SK-N-SH (cell line): ENCODE measurements at regions not wholly inside any gene's neighbourhood (a gene's known extent, or its start where the extent isn't known, plus 50 kb on each side); places are given as distances from the start of the nearest gene placed in this dataset.

Experiments
- CTCF ChIA-PET: fragments of 300-600, 350-600 bp; formaldehyde crosslinking; extraction: SDS; loops from one replicate; lab custom pipeline; 2021; lab: Yijun Ruan, JAX
- POLR2A ChIA-PET: fragments of 350-600 bp; sonication (Branson Sonifier 250); formaldehyde crosslinking; extraction: SDS; loops from one replicate; lab custom pipeline; 2020; ENCODE audit warnings: antibody characterized with exemption, inconsistent platforms; lab: Yijun Ruan, JAX
- DNase-seq: peaks from one replicate; pipeline ENCODE4 v3.0.0; 2012
- H2AFZ ChIP-seq: fragments of 200-600 bp; sonication (generic); 2 replicates; pipeline ENCODE4 v1.8.1; 2016; ENCODE audit warnings: antibody characterized with exemption, mild to moderate bottlenecking, low read depth
- H3F3A ChIP-seq: fragments of 200-600 bp; sonication (generic); replicated peaks from 2 replicates; pipeline ENCODE3; 2016; ENCODE audit warnings: antibody characterized with exemption, mild to moderate bottlenecking; ENCODE audit not compliant: insufficient read depth
- H3K27ac ChIP-seq, 2 experiments: fragments of 200-500 bp in 1 of 2; fragments of 200-600 bp in 1 of 2; sonication (Bioruptor generic) in 1 of 2; sonication (generic), shearing (Covaris generic) in 1 of 2; 2 replicates each; pipeline versions ENCODE4 v1.5.1 to v1.6.1; 2014 to 2016; ENCODE audit warnings: low read depth in 2 of 2, inconsistent platforms in 1 of 2, low read length in 1 of 2, mild to moderate bottlenecking in 1 of 2, mixed read lengths in 1 of 2
- H3K27me3 ChIP-seq: fragments of 200-600 bp; sonication (generic), shearing (Covaris generic); 2 replicates; pipeline ENCODE4 v1.6.1; 2016; ENCODE audit warnings: mixed run types; ENCODE audit not compliant: insufficient read depth
- H3K36me3 ChIP-seq, 2 experiments: fragments of 200-500 bp in 1 of 2; fragments of 200-600 bp in 1 of 2; sonication (Bioruptor generic) in 1 of 2; sonication (generic) in 1 of 2; replicated peaks in 1 of 2; 2 replicates each; pipeline versions ENCODE3 to v1.5.1; 2014 to 2016; ENCODE audit warnings: low read length in 1 of 2, mild to moderate bottlenecking in 1 of 2; ENCODE audit not compliant: insufficient read depth in 2 of 2, control insufficient read depth in 1 of 2
- H3K4me1 ChIP-seq, 2 experiments: fragments of 200-500 bp in 1 of 2; fragments of 200-600 bp in 1 of 2; sonication (Bioruptor generic) in 1 of 2; sonication (generic), shearing (Covaris generic) in 1 of 2; 2 replicates each; pipeline versions ENCODE4 v1.5.1 to v1.6.1; 2014 to 2016; ENCODE audit warnings: low read depth in 1 of 2, low read length in 1 of 2, mixed run types in 1 of 2; ENCODE audit not compliant: insufficient read depth in 2 of 2, control insufficient read depth in 1 of 2
- H3K4me2 ChIP-seq: fragments of 200-600 bp; sonication (generic), shearing (Covaris generic); 2 replicates; pipeline ENCODE4 v1.6.1; 2017; ENCODE audit warnings: mixed run types
- H3K4me3 ChIP-seq, 2 experiments: fragments of 200-500 bp in 1 of 2; fragments of 200-600 bp in 1 of 2; sonication (Bioruptor generic) in 1 of 2; sonication (generic), shearing (Covaris generic) in 1 of 2; 2 replicates each; pipeline versions ENCODE4 v1.5.1 to v1.8.1; 2014 to 2016; ENCODE audit warnings: low read depth in 2 of 2, inconsistent platforms in 1 of 2, low read length in 1 of 2, mild to moderate bottlenecking in 1 of 2, mixed read lengths in 1 of 2, moderate library complexity in 1 of 2
- H3K79me2 ChIP-seq: fragments of 200-600 bp; sonication (generic); 2 replicates; pipeline ENCODE4 v1.8.1; 2017; ENCODE audit warnings: mild to moderate bottlenecking; ENCODE audit not compliant: insufficient read depth
- H3K9ac ChIP-seq: fragments of 200-600 bp; sonication (generic); 2 replicates; pipeline ENCODE4 v1.6.1; 2017; ENCODE audit warnings: mixed run types
- H3K9me2 ChIP-seq: fragments of 200-600 bp; sonication (generic); 2 replicates; pipeline ENCODE4 v1.6.1; 2017; ENCODE audit warnings: mixed run types
- H3K9me3 ChIP-seq: fragments of 200-600 bp; sonication (generic); 2 replicates; pipeline ENCODE4 v1.6.1; 2017; ENCODE audit warnings: mixed run types, mild to moderate bottlenecking, moderate library complexity
- H4K20me1 ChIP-seq: fragments of 200-600 bp; sonication (generic); 2 replicates; pipeline ENCODE4 v1.6.1; 2017; ENCODE audit warnings: mild to moderate bottlenecking, mixed run types; ENCODE audit not compliant: insufficient read depth
- CHD2 ChIP-seq: fragments of 150-350 bp; IDR thresholded peaks from 2 replicates; pipeline ENCODE4 v1.6.1; 2018; ENCODE audit warnings: low read length; ENCODE audit not compliant: partially characterized antibody
- ELF1 ChIP-seq: IDR thresholded peaks from 2 replicates; pipeline ENCODE4 v1.4.0; 2012
- FOXJ3 ChIP-seq: sonication (generic); formaldehyde crosslinking; IDR thresholded peaks from 2 replicates; pipeline ENCODE4 v1.5.1; 2020; ENCODE audit warnings: mild to moderate bottlenecking, missing genetic modification reagents
- GATA2 ChIP-seq: sonication (generic); formaldehyde crosslinking; IDR thresholded peaks from 2 replicates; pipeline ENCODE4 v1.5.0; 2020; ENCODE audit warnings: mild to moderate bottlenecking, missing genetic modification reagents
- JUND ChIP-seq: IDR thresholded peaks from 2 replicates; pipeline ENCODE4 v1.4.0; 2012
- POLR2AphosphoS5 ChIP-seq: IDR thresholded peaks from 2 replicates; pipeline ENCODE4 v1.6.1; 2012; ENCODE audit warnings: low read depth, low read length
- RCOR1 ChIP-seq: fragments of 150-350 bp; IDR thresholded peaks from 2 replicates; pipeline ENCODE4 v1.6.1; 2017; ENCODE audit warnings: antibody characterized with exemption, low read length
- RFX5 ChIP-seq: IDR thresholded peaks from 2 replicates; pipeline ENCODE4 v1.6.1; 2012; ENCODE audit warnings: mild to moderate bottlenecking, improper control_type of control experiment, low read length
- RXRA ChIP-seq: IDR thresholded peaks from 2 replicates; pipeline ENCODE4 v1.4.0; 2012; ENCODE audit warnings: low read depth, mild to moderate bottlenecking, borderline replicate concordance
- SMC3 ChIP-seq: IDR thresholded peaks from 2 replicates; pipeline ENCODE4 v1.6.1; 2012; ENCODE audit warnings: low read depth, low read length, improper control_type of control experiment
- TAF1 ChIP-seq: IDR thresholded peaks from 2 replicates; pipeline ENCODE4 v1.6.1; 2012; ENCODE audit warnings: low read depth, mild to moderate bottlenecking, low read length, moderate library complexity, borderline replicate concordance
- USF1 ChIP-seq: IDR thresholded peaks from 2 replicates; pipeline ENCODE4 v1.4.0; 2012; ENCODE audit warnings: low read depth, borderline replicate concordance
- WGBS: methylation state at CpG from one replicate; pipeline ENCODE4 v1.1.6; 2017; ENCODE audit warnings: low lambda C conversion rate; 5-methylcytosine and 5-hydroxymethylcytosine counted together
- TF ChIP-seq, protein P1 (sequence below): IDR thresholded peaks from 2 replicates; pipeline ENCODE4 v1.4.0; 2012; ENCODE audit warnings: low read depth, borderline replicate concordance

- TF ChIP-seq POLR2AphosphoS5 = no peak
Observed at GRCh38 chr2:53265544-53266299, 501.9 kb upstream of the CHAC2 start (continued).

GRCh38 chr2:53260568-53260967, 507.0 kb upstream of the CHAC2 start:
- TF ChIP-seq ELF1 (no peak), SMC3 (no peak), USF1 (no peak), FOXJ3 (CRISPR knock-in tag) (no peak), RCOR1 (no peak), JUND (no peak), GATA2 (CRISPR knock-in tag) (no peak), TAF1 (no peak)
- TF ChIP-seq, protein P1, sequence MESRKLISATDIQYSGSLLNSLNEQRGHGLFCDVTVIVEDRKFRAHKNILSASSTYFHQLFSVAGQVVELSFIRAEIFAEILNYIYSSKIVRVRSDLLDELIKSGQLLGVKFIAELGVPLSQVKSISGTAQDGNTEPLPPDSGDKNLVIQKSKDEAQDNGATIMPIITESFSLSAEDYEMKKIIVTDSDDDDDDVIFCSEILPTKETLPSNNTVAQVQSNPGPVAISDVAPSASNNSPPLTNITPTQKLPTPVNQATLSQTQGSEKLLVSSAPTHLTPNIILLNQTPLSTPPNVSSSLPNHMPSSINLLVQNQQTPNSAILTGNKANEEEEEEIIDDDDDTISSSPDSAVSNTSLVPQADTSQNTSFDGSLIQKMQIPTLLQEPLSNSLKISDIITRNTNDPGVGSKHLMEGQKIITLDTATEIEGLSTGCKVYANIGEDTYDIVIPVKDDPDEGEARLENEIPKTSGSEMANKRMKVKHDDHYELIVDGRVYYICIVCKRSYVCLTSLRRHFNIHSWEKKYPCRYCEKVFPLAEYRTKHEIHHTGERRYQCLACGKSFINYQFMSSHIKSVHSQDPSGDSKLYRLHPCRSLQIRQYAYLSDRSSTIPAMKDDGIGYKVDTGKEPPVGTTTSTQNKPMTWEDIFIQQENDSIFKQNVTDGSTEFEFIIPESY = no peak
- CTCF ChIA-PET = no interaction called here
- no peaks in the 10 kb centered on the region; the same call in 1 of the 2 replicates for H3K79me2 ChIP-seq

DNA sequence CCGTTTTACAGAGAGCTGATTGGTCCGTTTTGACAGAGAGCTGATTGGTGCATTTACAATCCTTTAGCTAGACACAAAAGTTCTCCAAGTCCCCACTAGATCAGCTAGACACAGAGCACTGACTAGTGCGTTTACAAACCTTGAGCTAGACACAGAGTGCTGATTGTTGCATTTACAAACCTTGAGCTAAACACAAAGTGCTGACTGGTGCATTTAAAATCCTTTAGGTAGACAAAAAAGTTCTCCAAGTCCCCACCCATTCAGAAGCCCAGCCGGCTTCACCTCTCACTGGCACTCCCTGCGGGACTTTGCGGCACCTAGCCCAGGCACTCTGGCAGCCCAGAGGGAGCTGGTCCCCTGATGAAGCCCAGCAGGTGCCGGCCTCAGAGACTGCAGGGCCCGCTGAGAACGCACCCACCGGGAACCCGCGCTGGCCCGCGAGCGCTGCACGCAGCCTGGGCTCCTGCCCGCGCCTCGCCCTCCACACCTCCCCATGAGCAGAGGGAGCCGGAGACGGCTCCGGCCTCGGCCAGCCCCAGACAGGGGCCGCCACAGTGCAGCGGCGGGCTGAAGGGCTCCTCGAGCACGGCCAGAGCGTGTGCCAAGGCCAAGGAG, 508.1 kb upstream of the CHAC2 start:
- Histone ChIP-seq H3K9me2 (no peaks in the 10 kb centered on the region), H3K36me3 (no peaks in the 10 kb centered on the region), H3K9me3 (no peaks in the 10 kb centered on the region), H3K79me2 (no peaks in the 10 kb centered on the region; the same call in 1 of the 2 replicates), H3K9ac (no peak overlapping the region), H3K4me2 (no peak overlapping the region), H2AFZ (no peak overlapping the region), H3K4me3 (no peak overlapping the region), H3K27me3 (no peaks in the 10 kb centered on the region; the same call in 1 of the 2 replicates), H3K4me1 (no peaks in the 10 kb centered on the region), H4K20me1 (no peaks in the 10 kb centered on the region), H3K27ac (no peak overlapping the region), H3F3A (no peaks in the 10 kb centered on the region)
- POLR2A ChIA-PET = no interaction called here
- CTCF ChIA-PET = no interaction called here
- WGBS = 19% methylated on average over 14 of the region's 29 CpGs
- DNase-seq = no peak
- no peak for TF ChIP-seq RXRA
- no peak for TF ChIP-seq CHD2
- TF ChIP-seq FOXJ3 (CRISPR knock-in tag) = no peak
- no peak for TF ChIP-seq RFX5
- TF ChIP-seq, protein P1 = no peak

More at GRCh38 chr2:53260568-53260967, 507.0 kb upstream of the CHAC2 start:
- Histone ChIP-seq H2AFZ (no peak overlapping the region), H3K36me3 (no peaks in the 10 kb centered on the region), H3F3A (no peaks in the 10 kb centered on the region), H3K9me3 (no peaks in the 10 kb centered on the region), H3K4me2 (no peak overlapping the region), H4K20me1 (no peaks in the 10 kb centered on the region), H3K9me2 (no peaks in the 10 kb centered on the region), H3K9ac (no peak overlapping the region), H3K27ac (no peak overlapping the region), H3K27me3 (no peaks in the 10 kb centered on the region; the same call in 1 of the 2 replicates), H3K4me3 (no peak overlapping the region), H3K4me1 (no peaks in the 10 kb centered on the region)
- no peak for DNase-seq
- WGBS = 19% methylated on average over 5 of the region's 5 CpGs
- POLR2A ChIA-PET = no interaction called here
